Cardiac septum (tissue), 1 donor: ENCODE measurements at regions not wholly inside any gene's neighbourhood (a gene's known extent, or its start where the extent isn't known, plus 50 kb on each side); places are given as distances from the start of the nearest gene placed in this dataset.
A peak's percentile ranks its signal among the peaks of the same experiment; 100 is the strongest.

Source experiments
- DNase-seq: peaks from one replicate; pipeline ENCODE4 v3.0.0-alpha.2; 2020; ENCODE audit warnings: low spot score
- intact Hi-C: fragments of 100-400 bp; cut with DNase I; formaldehyde crosslinking; loops from one replicate; pipeline ENCODE4 v1.14.0; 2022
- donor health status: DM: no; HTN: no; CAD: no.

- DNase-seq = no peak
- intact Hi-C loops = no loop called here
Observed at GRCh38 chr19:29365836-29366417, 153.0 kb upstream of the UQCRFS1 start.

DNA sequence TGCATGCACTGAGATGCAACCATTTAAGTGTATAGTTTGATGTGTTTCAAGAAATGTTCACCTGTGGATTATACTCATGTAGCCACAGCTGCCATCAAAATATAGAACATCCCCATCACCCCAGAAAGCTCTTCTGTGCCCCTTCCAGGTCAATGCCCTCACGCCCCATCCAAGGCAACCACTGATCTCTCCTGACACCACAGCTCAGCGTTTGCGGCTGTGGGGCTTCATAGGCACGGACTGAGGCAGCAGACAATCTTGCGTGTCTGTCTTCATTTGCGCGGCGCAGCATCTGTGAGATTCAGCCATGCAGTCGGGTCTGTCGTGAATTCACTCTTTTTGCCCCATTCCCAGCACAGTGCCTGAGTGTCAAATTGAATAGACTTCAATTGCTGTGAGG is 153.8 kb upstream of the UQCRFS1 start:
- no peak for DNase-seq
- intact Hi-C loops = no loop called here

- no peak for DNase-seq
- intact Hi-C loops = no loop called here
Observed at GRCh38 chr19:29367791-29368222, 154.9 kb upstream of the UQCRFS1 start.

DNA sequence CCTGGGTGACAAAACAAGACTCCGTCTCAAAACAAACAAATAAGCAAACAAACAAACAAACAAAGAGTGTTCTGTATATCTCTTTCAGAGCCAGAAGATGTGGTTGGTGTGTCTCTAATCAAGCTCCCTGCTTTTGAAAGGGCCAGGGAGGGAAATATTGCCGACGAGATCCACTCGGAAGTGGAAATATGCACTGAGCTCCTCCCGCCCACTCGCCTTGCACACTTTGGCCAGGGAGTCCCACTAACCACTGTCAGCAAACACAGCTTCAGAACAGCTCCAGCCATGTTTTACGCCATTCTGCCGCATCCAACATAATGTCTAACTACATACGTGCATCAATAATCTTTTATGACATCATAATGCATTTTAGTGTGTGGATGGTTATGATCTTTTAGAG is 155.5 kb upstream of the VSTM2B start:
- intact Hi-C loops = no loop called here
- DNase-seq = no peak

GRCh38 chr19:29371251-29372090 is 154.3 kb upstream of the VSTM2B start:
- intact Hi-C loops = no loop called here
- no peak for DNase-seq

DNA sequence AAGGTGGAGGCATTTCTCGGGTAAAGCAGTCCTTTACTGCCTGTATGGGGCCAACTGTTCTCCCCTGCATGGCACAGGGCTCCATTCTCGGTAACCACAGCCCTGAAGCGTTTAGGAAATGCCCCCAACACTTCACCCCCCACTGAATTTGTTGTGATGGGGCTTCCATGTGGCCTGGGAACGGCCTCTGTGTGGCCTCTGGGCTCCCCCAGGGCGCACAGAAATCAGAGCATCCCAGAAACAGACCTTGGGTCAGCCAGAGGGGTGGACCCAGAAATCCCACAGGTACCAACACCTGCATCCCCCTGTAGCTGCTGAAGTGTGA is 153.7 kb upstream of the VSTM2B start:
- intact Hi-C loops = no loop called here
- no peak for DNase-seq

- no peak for DNase-seq
- intact Hi-C loops = no loop called here
Observed at GRCh38 chr19:29372461-29372860, 153.3 kb upstream of the VSTM2B start.

DNA sequence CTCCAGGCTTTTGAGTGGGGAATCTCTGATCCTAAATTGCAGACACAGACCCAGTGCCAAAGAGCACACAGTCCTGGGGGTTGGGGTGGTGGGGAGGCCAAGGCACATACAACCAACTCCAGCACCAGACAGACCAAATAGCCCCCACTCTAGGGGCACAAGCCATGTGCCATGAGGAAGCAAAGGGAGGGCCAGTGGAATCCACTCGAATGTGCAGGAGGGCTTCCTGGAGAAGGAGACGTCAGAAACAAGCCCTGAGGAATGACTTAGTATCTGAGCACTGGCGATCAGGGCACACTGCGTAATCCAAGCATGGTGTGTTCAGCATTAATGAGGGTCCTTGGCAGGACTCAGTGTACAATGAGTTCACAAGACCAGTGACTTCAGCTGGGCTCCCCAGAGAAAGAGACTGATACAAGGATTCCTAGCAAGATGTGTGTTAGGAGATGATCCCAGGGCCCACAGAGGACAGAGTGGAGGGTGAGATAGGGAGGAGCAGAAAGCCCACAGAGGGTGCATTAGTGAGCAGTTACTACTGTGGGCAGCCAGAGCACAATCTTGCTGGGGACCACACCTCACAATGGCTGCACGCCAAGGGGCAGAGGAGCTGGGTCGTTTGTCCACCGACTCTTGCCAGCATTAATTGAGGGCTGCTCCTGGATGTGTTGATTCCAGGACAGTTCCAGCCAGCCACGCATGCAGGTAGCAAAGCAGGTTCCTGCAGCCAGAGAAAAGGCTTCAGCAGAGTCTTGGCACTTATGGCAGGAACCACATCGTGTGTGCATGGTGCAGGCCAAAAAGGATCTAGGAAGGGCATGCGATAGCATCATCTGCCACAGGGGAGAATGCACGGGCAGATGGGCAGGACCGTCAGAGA is 152.6 kb upstream of the VSTM2B start:
- DNase-seq = no peak
- intact Hi-C loops = no loop called here

- intact Hi-C loops = no loop called here
- DNase-seq = no peak
Observed at GRCh38 chr19:29375429-29376119, 150.2 kb upstream of the VSTM2B start.

DNA sequence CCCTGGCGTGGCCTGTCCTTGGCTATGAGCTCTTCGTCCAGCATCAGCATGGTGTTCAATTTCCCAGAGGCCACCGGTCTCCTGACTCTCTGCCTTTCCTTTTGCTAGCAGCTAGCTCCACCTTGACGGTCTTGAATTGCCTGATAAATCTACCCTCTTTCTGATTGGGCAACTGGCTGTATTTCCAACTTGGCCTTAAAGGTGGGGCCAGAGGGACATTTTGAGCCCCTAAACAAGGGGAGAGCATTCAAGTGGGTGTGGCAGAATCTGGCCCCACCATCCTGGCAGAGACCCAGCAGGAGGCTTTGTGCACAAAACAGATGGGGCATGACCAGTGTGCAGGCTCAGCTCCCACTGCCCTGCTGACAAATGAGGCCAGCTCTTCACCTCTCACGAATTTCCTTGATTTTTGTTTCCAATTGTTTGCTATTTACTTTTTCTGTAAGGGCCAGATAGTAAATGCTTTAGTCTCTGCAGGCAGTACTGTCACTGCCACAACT is 148.9 kb upstream of the VSTM2B start:
- intact Hi-C loops = no loop called here
- DNase-seq = no peak

GRCh38 chr19:29378126-29378525 is 147.7 kb upstream of the VSTM2B start:
- no peak for DNase-seq
- intact Hi-C loops = no loop called here

DNA sequence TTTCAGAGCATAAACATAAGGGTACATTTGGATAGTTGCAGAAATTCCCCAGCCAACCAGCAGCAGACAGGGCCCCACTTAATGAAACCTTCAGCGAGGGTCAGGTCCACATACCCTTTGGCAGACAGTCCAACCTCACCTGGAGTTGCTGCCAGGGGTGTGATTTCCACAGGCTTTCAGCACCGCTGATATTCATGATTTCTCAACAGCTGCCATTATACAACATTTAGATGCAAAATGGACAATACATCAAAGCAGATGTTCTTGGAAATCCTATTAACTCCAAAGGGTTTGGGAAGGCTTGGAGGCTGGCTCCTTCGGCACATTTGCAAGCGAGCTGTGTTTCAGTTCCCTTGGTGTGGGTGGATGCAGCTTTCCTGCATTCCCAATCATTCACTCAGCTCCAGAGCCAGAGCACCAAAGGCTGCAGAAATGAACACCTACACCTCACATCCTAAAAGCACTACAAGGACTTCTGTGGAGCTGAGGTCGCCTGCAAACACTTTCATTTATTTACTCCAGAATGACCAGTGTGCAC is 147.2 kb upstream of the VSTM2B start:
- DNase-seq = no peak
- intact Hi-C loops = no loop called here

GRCh38 chr19:29379257-29380021 is 146.4 kb upstream of the VSTM2B start:
- intact Hi-C loops = no loop called here
- no peak for DNase-seq

- no peak for DNase-seq
- intact Hi-C loops = no loop called here
Observed at GRCh38 chr19:29380581-29380980, 145.2 kb upstream of the VSTM2B start.

GRCh38 chr19:29381353-29382203 is 144.2 kb upstream of the VSTM2B start:
- intact Hi-C loops = no loop called here
- peak; percentile 33 for DNase-seq

DNA sequence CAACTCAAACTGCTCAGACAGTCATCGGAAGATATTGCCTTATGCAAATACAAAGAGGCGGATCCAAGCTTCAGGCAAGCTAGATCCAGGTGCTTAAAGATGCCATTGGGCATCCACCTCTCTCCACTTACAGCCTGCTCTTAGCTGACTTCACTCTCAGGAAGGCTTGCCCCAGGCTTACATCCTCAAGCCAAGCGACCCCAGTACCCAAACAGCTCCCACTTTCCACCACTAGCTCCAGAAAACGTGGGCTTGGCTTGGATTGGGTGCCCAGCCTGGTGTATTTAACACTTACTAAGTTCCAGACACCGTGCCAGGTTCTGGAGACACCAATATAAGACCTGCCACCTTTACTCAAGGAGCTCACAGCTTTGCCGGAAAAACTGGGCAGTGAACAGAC is 142.1 kb upstream of the VSTM2B start:
- peak; percentile 66 for DNase-seq
- intact Hi-C loops = no loop called here

GRCh38 chr19:29384656-29385055 is 141.1 kb upstream of the VSTM2B start:
- DNase-seq = peak; percentile 43
- intact Hi-C loops = no loop called here

- peak; percentile 53 for DNase-seq
- intact Hi-C loops = no loop called here
Observed at GRCh38 chr19:29385191-29385795, 140.5 kb upstream of the VSTM2B start.
